ENCODE measurements at regions not wholly inside any gene's neighbourhood (a gene's known extent, or its start where the extent isn't known, plus 50 kb on each side); places are given as distances from the start of the nearest gene placed in this dataset.

GRCh38 chr1:213876531-213876930 lies 111.2 kb upstream of the PROX1 start:
- TF ChIP-seq POLR2A (IDR thresholded peaks at IDR 0.05) (no peak), CTCF (IDR thresholded peaks at IDR 0.05 in 4 of 5, conservative IDR thresholded peaks at IDR 0.05 in 1 of 5) (no peak)
